ENCODE measurements at regions not wholly inside any gene's neighbourhood (a gene's known extent, or its start where the extent isn't known, plus 50 kb on each side); places are given as distances from the start of the nearest gene placed in this dataset.

DNA sequence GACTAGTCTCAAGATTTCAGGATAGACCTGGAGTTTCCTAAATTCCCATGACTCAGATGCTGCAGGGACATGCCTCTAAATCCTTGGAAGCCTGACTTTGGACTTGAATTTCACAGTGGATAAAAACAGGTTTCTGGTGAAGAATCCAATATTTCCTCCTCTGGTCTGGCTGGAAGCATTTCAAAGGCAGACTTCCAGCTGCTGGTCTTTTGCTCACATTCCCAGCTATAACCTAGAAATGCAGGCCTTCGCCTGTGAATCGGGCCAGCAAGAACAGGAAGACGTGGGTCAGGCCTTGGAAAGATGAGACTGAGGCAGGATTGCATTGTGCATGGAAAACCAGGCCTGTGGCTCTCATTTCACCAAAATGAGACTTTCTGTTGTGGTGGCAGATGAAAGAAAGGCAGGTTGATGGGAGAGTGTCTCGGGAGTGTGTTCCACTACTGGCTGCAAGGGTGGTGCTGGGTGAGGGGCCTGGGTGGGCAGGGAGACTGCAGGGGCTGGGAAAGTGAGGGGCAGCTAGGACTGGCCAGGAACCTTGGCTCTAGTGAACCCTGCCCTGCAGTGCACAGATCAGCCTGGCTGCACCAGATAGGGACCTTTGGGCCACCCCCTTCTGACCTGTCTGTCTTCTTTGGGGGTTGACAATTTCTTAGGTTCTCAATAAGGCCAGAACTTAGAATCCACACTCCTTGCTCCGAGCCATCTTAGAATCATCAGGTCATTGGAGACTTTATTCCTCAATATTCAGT is 488.8 kb upstream of the MKI67 start:
- Histone ChIP-seq H3K4me1 (ENCODE audit: insufficient read depth, low read length) (no peaks in the 10 kb centered on the region), H3K27me3 (ENCODE audit: low read length) (no peaks in the 10 kb centered on the region), H3K4me3 (ENCODE audit: low read length) (no peak overlapping the region), H3K4me2 (ENCODE audit: low read length) (no peak overlapping the region), H3K79me2 (ENCODE audit: low read length) (no peaks in the 10 kb centered on the region), H3K27ac (ENCODE audit: low read length) (no peak overlapping the region), H3K36me3 (ENCODE audit: low read depth, low read length) (no peaks in the 10 kb centered on the region), H3K9me3 (ENCODE audit: low read length) (no peaks in the 10 kb centered on the region), H4K20me1 (ENCODE audit: low read length) (no peaks in the 10 kb centered on the region), H3K9ac (ENCODE audit: low read length) (no peak overlapping the region), H2AFZ (ENCODE audit: low read length) (no peak overlapping the region), H3K9me2 (replicated peaks; ENCODE audit: low read length) (no peaks in the 10 kb centered on the region), H3F3A (ENCODE audit: low read length, unreplicated experiment) (no peaks in the 10 kb centered on the region)
- ChIA-PET CTCF (no interaction called here), POLR2A (ENCODE audit: unreplicated experiment) (no interaction called here)
- ATAC-seq (no peak), DNase-seq (no peak)
- intact Hi-C loops (cut with micrococcal nuclease), result no loop called here
- TF ChIP-seq EZH2 (IDR thresholded peaks at IDR 0.05; ENCODE audit: low read length, unreplicated experiment) (no peak), EZH2phosphoT487 (IDR thresholded peaks at IDR 0.05; ENCODE audit: borderline replicate concordance, low read length) (no peak)
- TF ChIP-seq, protein P1, sequence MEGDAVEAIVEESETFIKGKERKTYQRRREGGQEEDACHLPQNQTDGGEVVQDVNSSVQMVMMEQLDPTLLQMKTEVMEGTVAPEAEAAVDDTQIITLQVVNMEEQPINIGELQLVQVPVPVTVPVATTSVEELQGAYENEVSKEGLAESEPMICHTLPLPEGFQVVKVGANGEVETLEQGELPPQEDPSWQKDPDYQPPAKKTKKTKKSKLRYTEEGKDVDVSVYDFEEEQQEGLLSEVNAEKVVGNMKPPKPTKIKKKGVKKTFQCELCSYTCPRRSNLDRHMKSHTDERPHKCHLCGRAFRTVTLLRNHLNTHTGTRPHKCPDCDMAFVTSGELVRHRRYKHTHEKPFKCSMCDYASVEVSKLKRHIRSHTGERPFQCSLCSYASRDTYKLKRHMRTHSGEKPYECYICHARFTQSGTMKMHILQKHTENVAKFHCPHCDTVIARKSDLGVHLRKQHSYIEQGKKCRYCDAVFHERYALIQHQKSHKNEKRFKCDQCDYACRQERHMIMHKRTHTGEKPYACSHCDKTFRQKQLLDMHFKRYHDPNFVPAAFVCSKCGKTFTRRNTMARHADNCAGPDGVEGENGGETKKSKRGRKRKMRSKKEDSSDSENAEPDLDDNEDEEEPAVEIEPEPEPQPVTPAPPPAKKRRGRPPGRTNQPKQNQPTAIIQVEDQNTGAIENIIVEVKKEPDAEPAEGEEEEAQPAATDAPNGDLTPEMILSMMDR (conservative IDR thresholded peaks at IDR 0.05; ENCODE audit: low read depth, low read length), result no peak
- no TSS peak for BruUV-seq (replicated peaks)

DNA sequence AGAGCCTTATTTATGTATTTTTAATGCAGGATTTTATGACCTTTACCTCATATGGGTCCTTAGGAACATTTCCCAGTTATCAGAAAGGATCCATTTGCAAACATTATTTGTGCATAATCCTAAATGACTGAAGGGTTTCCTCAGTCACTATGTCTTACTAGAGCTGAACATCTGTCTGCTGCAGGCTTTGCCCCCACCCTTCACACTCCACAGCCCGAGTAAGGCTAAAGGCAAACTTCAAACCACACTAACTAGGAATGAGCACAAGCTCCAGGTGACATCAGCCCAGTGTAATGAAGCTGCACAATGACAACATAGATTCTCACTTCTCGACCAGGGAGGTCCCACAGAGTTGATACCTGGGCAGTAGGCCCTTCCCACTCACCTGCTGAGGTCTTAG is 491.3 kb upstream of the MKI67 start:
- H3K4me1 ChIP-seq (ENCODE audit: insufficient read depth, low read length), result no peaks in the 10 kb centered on the region
- ChIA-PET POLR2A (ENCODE audit: unreplicated experiment) (no interaction called here), CTCF (no interaction called here)
- intact Hi-C loops (cut with micrococcal nuclease), result no loop called here
- no peaks in the 10 kb centered on the region for H3K9me2 ChIP-seq (replicated peaks; ENCODE audit: low read length)
- H3K9ac ChIP-seq (ENCODE audit: low read length), result no peak overlapping the region
- TF ChIP-seq, protein P1 (conservative IDR thresholded peaks at IDR 0.05; ENCODE audit: low read depth, low read length), result no peak
- no peak overlapping the region for H3K27ac ChIP-seq (ENCODE audit: low read length)
- H4K20me1 ChIP-seq (ENCODE audit: low read length), result no peaks in the 10 kb centered on the region
- DNase-seq (no peak), ATAC-seq (no peak)
- H3K79me2 ChIP-seq (ENCODE audit: low read length), result no peaks in the 10 kb centered on the region
- H3K4me2 ChIP-seq (ENCODE audit: low read length), result no peak overlapping the region
- no peak overlapping the region for H3K4me3 ChIP-seq (ENCODE audit: low read length)
- H3F3A ChIP-seq (ENCODE audit: low read length, unreplicated experiment), result no peaks in the 10 kb centered on the region
- BruUV-seq (replicated peaks), result no TSS peak
- H3K27me3 ChIP-seq (ENCODE audit: low read length), result no peaks in the 10 kb centered on the region
- no peak overlapping the region for H2AFZ ChIP-seq (ENCODE audit: low read length)
- no peaks in the 10 kb centered on the region for H3K9me3 ChIP-seq (ENCODE audit: low read length)
- H3K36me3 ChIP-seq (ENCODE audit: low read depth, low read length), result no peaks in the 10 kb centered on the region

DNA sequence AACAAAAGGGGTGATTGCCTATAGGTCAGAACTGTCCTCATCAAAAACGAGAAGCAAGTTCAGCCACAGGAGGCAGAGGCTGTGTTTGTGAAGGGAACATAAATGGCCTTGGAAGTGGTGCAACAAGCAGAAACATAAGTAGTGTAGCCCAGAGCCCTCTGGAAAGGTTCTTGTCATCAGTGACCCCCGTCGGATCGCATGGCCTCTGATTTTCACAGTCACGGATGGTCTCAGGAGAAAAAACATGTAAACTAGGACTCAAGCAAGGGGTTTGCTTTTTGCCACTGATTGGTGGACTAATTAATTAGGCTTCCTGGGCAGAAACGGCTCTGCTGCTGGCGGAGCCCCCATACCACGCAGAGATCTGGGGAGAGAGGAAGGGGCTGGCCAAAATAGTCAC is 496.5 kb upstream of the MKI67 start:
- no peak overlapping the region for H2AFZ ChIP-seq (ENCODE audit: low read length)
- H3K9me3 ChIP-seq (ENCODE audit: low read length), result no peaks in the 10 kb centered on the region
- intact Hi-C loops (cut with micrococcal nuclease), result no loop called here
- no peak overlapping the region for H3K4me2 ChIP-seq (ENCODE audit: low read length)
- no peaks in the 10 kb centered on the region for H4K20me1 ChIP-seq (ENCODE audit: low read length)
- no peaks in the 10 kb centered on the region for H3K4me1 ChIP-seq (ENCODE audit: insufficient read depth, low read length)
- no peak overlapping the region for H3K9ac ChIP-seq (ENCODE audit: low read length)
- H3K27ac ChIP-seq (ENCODE audit: low read length), result no peak overlapping the region
- H3K4me3 ChIP-seq (ENCODE audit: low read length), result no peak overlapping the region
- no peaks in the 10 kb centered on the region for H3F3A ChIP-seq (ENCODE audit: low read length, unreplicated experiment)
- no peak for DNase-seq
- BruUV-seq (replicated peaks), result no TSS peak
- no peak for ATAC-seq
- TF ChIP-seq, protein P1 (conservative IDR thresholded peaks at IDR 0.05; ENCODE audit: low read depth, low read length), result no peak
- TF ChIP-seq EZH2phosphoT487 (IDR thresholded peaks at IDR 0.05; ENCODE audit: borderline replicate concordance, low read length), result no peak
- TF ChIP-seq EZH2 (IDR thresholded peaks at IDR 0.05; ENCODE audit: low read length, unreplicated experiment), result no peak
- H3K79me2 ChIP-seq (ENCODE audit: low read length), result no peaks in the 10 kb centered on the region
- ChIA-PET CTCF (no interaction called here), POLR2A (ENCODE audit: unreplicated experiment) (no interaction called here)
- no peaks in the 10 kb centered on the region for H3K9me2 ChIP-seq (replicated peaks; ENCODE audit: low read length)
- no peaks in the 10 kb centered on the region for H3K36me3 ChIP-seq (ENCODE audit: low read depth, low read length)
- no peaks in the 10 kb centered on the region for H3K27me3 ChIP-seq (ENCODE audit: low read length)

All from PC-3 (cell line).